CD1c-positive myeloid dendritic cell (primary cell): ENCODE measurements at regions not wholly inside any gene's neighbourhood (a gene's known extent, or its start where the extent isn't known, plus 50 kb on each side); places are given as distances from the start of the nearest gene placed in this dataset.
"Not testable (repeated sequence)": the region's sequence is repeated elsewhere in the genome, so short reads cannot be mapped to it uniquely, and the experiment has no call there.

ENCODE experiments used
- DNase-seq: peaks from one replicate; pipeline ENCODE4 v3.0.0-alpha.2; 2016; ENCODE audit errors: extremely low spot score

DNA sequence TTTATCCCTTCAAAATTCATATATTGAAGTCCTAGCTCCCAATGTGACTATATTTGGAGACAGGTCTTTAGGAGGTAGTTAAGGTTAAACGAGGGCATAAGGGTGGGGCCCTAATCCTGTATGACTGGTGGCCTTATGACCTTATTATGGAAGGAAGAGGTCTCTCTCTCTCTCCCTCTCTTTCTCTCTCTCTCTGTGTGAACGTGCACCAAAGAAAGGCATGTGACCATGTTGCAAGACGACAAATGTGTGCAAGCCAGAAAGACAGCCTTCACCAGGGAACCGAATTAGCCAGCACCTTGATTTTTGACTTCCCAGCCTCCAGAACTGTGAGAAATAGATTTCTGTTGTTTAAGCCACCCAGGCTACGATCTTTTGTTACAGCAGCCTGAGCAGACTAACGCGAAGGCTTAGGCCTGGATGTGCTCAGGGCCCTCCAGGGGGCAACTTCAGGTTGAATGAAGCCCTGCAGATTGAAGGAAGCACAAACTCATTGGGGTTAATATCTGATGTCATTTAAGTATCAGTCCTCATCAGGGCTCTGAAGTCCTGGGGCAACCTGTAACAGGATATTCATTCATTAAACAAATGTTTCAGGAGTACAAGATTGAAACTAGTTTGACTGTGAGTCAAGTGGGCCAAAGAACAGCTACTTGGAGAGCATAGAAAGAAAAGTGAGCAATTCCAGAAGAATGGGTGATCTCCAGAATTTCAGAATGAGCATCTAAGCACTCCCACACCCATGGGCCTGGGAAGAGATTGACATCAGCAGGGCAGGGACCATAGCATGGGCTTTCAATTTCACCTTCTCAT lies 157.4 kb upstream of the TNFAIP3 start:
- DNase-seq: no peak

DNA sequence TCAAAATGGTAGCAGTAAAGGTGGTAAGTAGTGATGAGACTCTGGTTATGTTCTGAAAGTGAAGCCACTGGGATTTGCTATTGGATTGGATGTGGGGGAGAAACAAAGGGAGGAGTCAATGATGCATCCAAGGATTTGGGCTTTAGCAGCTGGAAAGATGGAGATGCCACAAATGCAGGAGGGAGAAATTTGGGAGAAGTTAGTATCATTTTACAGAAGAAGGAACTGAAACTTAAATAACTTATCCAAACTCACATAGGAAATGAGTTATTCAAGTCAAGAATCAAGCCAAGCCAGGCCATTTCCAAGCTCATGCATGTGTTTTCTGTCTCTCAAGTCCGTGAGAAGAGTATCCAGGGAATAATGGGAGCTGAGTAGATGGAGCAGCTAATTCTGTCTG lies 155.1 kb upstream of the TNFAIP3 start:
- no peak for DNase-seq

DNA sequence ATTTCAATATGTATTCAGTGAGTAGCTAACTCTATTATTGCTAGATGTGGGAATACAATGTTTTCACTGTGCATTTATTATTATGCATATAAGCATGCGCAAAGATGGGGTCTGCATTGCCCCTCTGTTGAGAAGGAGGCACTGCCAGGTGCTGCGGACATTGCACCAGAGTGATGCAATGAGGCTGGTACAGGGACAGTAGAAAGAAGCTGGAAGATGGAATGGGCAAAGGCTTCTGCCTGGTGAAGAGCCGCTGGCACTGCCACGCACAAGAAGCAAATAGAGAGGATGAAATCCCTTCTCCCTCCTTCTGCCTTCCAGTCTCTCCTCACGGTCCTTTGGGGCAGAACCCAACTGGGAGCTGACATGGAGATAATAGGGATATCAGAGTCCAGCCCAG lies 154.5 kb upstream of the TNFAIP3 start:
- DNase-seq: no peak

DNA sequence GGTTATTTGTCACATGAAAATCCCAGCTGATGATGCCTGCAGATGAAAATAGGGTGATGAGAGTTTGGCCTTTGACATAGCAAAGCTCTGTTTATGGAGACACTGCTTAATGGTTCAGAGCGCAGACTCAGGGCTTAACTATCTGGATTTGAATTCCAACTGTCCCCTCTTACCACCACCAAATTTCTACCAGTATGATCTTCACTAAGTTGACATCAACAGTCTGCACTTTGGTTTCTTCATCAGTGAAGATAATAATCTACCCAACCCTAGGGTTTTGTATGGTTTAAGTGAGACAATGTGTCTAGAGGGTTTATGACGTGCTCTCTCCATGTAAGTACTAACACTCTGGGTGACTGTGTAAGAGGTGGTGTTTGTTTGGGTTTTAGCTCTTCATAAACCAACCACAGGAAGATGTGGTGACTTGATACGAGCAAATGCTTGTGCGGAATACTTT lies 151.4 kb upstream of the TNFAIP3 start:
- peak; percentile 34 for DNase-seq

DNA sequence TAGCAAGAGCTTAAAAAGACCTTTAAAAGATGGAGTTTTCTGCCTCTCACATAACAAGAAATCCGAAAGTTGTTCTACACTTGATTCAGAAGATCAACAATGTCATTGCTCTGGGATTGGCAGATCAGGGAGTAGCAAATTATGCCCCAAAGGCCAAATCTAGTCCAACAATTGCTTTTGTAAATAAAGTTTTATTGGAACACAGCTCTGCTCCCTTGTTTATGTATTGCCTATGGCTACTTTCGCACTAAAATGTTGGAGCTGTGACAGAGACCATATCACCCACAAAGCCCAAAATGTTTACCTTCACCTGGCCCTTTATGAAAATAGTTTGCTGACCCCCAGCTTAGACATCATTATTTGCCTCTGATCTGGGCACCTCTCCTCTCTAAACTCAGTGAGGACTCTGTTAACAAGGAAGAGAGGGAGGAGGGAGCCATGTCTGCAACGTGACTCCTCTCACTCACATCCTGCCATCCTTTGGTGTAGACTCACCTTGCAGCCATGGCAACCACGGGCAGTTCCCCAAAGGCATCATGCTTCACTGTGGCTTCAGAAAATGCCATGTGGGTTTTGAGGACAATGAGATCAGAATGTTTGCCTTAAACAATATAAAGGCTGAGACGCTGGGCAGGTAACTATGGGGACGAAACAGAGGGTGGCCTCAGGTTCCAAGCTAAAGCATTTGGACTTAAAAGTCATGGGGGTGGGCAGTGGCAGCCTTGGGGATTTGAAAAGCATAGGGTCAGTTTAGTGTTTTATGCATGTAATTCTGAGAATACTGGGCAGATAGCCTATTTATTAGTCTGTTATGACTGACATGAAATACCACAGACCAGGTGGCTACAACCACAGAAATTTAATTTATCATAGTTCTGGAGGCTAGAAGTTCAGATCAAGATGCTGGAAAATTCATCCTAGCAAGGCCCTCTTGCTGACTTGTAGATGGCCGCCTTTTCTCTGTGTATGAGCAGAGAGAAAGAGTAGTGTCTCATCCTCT lies 149.7 kb upstream of the TNFAIP3 start:
- DNase-seq: no peak

DNA sequence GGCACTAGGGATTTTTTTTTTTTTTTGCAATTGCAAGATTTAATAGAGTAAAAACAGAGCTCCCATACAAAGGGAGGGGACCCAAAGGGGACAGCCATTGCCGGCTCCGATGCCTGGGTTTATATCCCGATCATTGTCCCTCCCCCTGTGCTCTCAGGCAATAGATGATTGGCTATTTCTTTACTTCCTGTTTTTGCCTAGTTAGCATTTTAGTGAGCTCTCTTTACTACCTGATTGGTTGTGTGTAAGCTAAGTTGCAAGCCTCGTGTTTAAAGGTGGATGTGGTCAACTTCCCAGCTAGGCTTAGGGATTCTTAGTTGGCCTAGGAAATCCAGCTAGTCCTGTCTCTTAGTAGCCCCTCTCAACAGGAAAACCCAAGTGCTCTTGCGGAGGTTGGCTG lies 148.2 kb upstream of the TNFAIP3 start:
- DNase-seq: not testable (repeated sequence)

DNA sequence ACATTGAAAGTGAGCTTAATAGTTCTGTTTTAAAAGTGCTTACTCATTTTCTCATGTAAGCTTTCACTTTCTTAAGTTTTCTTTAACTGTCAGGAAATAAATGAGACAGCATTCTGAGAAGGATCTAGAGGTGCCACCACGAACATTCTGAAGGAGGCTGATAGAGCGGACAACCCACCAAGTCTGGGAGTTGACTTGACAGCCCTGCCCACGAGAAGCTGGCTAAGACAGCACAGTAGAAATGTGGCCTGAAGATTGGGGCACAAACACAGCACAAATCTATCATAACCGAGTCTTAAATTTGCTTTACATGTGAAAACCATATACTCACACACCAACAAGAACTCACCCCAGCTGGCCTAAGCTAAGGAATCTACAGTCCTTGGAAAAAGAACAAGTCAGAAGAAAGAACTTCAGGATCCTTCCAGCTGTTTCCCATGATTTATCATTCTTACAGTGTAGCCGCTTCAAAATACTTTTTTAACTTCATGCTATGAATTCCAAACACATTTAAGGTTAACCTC lies 144.2 kb upstream of the TNFAIP3 start:
- peak; percentile 57 for DNase-seq

DNA sequence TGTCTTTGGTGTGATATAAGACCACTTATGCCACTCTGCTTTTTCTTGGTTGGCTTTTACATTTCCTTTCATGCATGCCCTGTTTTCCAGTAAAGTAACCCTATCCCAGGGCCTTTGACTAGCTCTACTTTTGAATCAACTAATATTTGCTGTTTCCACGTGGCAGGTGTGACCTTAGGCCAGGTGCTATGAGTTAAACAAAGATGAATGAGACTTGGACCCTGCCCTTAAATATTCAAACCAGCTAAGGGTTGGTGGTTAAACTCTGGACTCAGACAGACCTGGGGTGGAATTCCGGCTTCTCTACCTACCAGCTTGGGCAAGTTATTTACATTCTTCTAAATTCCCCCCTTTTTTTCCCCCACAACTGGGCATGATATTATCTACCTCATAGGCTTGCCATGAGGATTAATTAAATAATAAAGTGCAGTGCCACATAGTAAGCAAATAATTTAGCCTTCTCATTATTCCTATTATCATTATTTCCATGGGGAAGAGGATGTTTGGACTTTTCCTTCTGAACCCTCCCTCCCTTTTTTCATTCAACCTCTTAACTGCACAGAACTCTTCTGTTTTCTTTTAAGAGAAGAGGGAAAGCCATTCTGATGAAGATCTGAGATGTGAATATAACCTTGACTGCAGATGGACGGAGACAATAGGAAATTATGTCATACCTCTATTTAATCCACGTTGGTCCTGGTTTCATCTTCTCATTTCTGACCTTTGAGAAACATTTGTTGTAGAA lies 143.6 kb upstream of the TNFAIP3 start:
- DNase-seq: no peak

DNA sequence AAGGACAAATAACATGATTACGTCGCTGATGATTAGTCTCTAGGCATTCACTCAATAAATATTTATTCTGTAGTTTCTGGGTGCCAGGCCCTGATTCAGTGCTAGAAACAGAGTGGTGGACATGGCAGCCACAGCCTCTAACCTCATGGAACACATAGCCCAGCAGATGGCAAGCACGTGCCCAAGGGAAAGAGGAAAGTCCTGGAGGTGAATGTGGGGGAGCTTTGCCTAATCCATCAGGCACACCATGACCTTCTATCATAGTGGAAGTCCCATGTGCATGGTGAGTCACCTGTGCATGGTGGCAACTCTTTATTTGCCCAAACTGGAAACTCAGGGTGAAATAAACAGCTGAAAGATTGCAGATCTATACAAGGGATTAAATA lies 143.0 kb upstream of the TNFAIP3 start:
- no peak for DNase-seq

DNA sequence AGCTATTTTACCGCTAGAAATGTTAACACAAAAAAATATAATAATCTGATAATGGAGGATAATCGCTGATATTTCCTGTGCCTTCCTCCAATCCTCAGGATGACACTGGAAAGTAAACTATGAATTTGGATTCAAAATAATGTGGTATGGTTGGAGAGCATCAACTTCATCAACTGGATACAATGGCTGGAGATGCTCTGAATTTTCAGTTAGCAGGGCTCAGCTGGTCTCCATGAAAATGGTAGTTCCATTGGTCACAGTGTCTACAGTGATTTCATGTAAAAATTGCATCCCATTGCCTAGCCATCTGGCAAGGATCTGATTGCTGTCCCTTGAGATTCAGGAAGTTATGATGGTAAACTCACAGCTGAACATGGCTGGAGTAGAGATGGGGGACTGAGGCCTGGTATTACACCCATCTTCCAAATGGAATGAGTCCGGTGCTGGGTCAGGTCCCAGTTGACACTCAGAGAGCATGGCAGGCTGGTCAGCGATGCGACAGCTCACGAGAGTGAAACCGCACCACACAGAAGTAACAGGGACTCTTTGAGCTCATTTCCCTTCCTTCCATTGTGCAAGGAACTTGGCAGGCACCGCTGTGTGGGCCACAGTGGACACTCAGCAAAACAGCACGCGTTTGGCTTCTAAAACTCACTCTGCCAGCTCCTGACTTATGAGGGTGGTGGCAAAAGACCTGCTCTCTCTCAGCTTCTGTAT lies 142.4 kb upstream of the TNFAIP3 start:
- peak; percentile 74 for DNase-seq

DNA sequence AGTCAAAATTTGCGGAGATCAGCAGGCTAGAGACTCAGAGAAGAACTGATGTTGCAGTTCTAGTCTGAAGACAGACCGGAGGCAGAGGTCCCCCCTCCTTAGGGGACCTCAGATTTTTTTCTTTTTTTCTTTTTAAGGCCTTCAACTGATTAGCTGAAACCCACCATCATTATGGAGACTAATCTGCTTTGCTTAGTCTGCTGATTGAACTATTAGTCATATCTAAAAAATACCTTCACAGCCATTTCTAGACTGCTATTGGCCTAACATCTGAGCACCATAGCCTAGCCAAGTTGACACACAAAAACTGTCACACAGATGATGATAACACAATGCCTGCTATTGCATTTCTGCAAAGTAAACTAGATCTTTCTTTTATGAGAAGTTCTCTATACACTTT lies 141.1 kb upstream of the TNFAIP3 start:
- DNase-seq: no peak

DNA sequence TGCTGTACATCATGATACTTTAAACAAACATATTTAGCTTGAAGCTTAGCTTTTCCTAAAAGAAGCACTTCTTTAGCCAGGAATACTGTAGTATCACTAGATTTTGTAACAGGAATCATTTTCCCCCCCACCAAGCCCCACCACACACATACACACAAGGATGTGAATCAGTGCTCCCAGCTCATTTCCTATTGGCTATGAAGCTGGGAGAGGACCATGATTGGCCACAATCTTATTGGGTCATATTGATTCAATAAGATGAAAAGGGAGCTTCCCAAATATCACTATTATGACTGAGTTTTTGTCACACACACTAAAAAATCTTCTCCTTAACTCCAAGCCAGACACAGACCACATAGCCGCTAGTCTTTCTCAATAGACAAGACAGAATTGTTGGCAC lies 140.5 kb upstream of the TNFAIP3 start:
- no peak for DNase-seq

DNA sequence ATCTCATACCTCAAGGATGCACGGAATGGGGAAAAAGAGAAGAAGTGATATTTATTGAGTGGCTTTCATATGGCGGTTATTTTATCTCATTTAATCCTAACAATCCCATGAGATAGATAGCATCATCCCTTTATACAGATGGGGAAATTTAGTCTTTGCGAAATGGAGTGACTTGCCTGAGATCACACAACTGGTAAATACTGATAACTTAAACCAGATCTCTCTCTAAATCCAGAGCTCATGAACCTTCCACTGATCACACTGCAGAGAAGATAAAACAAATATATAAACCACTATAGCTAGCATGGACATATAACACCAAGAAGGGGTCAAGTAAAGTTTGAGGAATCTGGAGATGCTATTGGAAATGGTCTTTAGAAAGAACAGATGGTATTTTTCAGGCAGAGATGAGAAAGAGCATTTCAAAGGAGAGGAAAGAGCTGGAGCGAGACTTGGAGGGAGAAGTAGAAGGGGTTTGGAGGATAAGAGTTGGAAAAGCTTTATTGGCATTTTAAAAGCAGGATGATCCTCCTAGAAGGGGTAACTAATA lies 139.8 kb upstream of the TNFAIP3 start:
- DNase-seq: no peak

DNA sequence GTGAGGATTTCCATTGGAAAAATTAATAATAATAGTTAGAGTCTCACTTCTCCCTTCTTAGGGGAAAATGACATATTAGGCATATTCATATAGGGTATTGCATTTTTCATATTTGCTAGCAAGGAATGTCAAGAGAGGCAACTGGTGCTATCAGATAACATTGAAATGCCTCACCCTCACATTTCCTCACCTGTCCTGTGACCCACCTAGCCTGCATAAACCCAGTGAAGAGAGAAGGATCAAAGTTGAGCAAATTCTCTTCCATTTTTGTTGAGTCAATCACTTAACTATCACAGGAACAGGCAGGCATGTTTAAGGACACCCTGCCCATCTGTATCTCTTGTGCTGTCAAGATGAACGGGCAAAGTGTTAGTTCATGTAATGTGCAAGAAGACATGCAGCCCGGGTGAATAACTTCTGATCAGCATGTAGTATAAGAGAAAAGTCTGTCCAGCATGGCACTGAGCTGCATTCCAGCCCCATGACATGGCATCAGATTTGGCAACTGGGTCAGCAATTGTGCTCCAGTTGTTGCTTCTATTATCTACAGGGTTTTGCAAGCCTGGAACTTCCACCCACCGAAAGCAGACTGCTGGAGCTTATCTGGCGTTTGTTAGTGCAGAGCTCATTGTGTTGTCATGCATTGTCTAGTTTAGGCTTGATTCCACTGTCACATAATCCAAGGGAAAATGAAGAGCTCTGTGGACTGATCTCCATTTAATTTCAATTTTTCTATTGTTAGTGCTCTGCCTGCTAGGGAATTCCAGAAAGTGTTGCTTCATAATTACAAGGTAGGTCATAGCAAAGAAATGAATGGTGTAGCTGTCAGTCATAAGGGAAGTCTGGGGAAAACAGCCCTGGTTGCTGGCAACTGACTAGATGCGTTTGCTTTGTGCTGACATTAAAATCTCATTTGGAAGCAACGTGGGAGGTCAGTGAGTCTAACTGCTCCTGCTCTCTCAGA lies 138.4 kb upstream of the TNFAIP3 start:
- peak; percentile 61 for DNase-seq

DNA sequence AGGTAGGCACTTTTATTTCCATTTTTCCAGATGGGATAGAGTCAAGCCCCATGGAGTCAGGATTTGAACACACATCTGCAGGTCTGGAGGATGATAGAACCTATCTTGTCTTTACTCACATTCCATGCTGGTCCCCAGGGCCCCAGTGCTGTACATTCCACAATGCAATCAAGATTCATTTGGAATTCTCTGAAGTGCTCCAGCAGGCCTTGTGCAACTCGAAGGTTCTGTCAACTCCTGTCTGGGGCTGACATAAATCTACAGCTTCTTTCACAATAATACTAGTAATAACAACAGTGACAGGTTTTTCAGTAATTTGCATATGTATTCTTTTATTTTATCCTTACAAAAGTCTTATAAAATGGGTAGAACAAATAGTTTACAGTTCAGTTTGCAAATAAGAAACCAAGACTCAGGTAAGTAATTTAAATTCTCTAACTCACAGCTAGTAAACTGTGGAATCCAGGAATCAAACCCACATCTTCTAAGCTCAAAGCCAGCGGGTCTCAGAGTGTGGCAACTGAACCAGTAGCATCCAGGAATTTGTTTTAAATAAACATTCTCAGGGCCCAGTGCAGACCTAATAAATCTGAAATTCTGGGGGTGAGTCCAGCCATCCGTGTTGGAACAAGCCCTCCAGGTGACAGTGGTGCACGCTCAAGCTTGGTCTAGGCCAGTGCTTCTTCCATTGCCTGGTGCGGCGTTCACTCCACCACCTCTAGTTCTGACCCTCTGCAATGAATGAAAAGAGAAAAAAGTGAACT lies 137.0 kb upstream of the TNFAIP3 start:
- no peak for DNase-seq

DNA sequence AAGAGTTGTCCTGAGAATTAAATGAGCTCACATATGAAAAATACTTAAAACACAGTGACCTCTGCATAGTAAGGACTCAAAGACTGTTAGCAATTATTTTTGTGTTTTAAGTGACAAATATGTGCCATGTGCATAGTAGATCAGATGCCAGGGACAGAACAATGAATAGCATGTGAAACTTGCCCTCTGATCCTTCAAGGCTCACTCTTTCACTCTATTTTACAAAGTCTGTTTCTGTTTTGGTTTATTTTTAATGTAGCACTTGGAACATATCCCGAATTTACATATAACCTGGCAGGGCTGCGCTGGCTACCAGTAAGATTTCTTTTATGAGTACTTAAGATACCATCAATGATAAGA lies 135.5 kb upstream of the TNFAIP3 start:
- DNase-seq: no peak

DNA sequence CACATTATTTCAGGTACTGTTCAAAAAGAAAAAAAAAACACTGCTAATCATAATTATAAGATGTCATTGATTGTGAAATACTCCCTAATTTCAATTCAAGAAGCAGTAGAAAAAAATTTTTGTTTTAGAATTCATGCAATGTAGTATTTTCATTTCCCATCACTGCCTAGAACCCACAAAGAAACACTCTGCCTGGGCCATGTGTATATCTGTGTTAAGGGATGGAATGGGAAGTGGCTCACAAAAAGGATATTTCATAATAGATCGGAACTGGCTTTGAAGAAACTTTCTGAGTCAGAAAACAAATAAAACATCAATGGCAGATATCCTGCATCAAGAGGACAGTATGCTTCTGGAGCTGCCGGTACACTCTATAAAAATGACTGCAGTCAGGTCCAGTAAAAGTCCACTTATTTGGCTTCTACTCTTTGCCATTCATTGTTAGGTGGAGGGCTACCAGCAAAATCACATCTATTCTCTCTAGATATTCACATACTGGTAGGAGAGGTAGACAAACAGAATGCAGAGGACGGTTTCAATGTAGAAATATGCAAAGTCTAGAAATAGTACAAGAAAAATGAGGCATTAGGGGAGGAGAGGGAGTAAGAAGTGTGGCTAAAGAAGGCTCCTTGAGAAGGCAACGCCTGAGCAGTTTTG lies 135.0 kb upstream of the TNFAIP3 start:
- peak; percentile 72 for DNase-seq

DNA sequence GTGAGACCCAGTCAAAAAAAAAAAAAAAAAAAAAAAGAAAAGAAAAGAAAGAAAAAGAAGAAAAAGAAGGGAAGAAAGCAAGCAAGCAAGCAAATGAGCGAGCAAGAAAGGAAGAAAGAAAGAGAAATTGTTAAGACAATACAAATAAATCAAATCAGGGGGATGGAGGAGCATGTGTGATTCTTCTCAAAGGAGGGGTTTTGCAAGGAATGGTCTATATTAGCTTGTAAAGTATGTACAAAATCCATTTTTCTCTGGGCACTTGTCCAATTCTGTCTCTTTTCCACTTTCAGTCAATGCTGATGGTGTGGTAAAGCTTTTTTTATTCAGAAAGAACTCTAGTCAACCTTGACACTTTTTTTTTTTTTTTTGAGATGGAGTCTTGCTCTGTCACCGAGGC lies 133.7 kb upstream of the TNFAIP3 start:
- DNase-seq: no peak
